C4-2B (cell line): ENCODE measurements at regions not wholly inside any gene's neighbourhood (a gene's known extent, or its start where the extent isn't known, plus 50 kb on each side); places are given as distances from the start of the nearest gene placed in this dataset.

Experiments
- ZFX ChIP-seq: fragments of 450-650 bp; IDR thresholded peaks from 2 replicates; pipeline ENCODE4 v1.6.1; 2017
- TF ChIP-seq, protein P1 (sequence below): fragments of 450-650 bp; conservative IDR thresholded peaks from 2 replicates; pipeline ENCODE4 v1.5.1; 2017; ENCODE audit warnings: mild to moderate bottlenecking

DNA sequence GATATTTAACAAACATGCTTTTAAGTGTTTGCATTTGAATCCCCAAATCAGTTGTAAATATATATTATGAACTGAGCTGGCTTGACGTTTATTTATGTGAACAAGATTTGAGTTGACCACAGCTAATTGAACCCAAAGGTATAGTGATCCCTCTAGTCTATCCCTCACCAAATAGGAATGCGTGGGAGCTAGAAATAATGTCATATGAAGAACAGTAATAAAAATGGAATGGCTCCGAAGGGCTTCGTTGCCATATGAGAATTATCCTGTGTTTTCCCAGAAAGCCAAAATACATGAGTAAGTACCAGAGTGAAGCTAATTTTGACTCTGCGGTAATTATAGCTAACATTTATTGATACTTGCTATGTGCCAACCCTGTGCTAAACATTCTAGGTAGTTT, 142.7 kb downstream of the ADCYAP1 start:
- TF ChIP-seq, protein P1, sequence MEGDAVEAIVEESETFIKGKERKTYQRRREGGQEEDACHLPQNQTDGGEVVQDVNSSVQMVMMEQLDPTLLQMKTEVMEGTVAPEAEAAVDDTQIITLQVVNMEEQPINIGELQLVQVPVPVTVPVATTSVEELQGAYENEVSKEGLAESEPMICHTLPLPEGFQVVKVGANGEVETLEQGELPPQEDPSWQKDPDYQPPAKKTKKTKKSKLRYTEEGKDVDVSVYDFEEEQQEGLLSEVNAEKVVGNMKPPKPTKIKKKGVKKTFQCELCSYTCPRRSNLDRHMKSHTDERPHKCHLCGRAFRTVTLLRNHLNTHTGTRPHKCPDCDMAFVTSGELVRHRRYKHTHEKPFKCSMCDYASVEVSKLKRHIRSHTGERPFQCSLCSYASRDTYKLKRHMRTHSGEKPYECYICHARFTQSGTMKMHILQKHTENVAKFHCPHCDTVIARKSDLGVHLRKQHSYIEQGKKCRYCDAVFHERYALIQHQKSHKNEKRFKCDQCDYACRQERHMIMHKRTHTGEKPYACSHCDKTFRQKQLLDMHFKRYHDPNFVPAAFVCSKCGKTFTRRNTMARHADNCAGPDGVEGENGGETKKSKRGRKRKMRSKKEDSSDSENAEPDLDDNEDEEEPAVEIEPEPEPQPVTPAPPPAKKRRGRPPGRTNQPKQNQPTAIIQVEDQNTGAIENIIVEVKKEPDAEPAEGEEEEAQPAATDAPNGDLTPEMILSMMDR, result no peak
- no peak for TF ChIP-seq ZFX
